ENCODE measurements at regions not wholly inside any gene's neighbourhood (a gene's known extent, or its start where the extent isn't known, plus 50 kb on each side); places are given as distances from the start of the nearest gene placed in this dataset.

DNA sequence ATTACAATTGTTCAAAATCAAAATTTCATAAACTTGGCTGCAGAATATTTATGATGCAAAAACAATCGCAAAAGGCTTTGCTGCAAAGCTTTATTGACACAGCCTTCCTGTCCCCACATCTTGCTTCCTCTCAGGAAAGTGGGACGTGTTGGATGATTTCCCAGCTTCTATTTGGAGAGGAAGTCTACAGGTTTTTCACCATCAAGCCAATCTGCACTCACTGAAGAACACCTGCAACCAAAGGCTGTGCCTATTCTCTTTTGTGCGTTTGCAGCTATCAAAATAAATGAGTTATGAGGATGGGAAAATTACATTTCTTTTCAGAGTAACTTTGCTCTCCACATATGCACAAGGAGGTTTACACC lies 214.4 kb downstream of the PLK2 start:
- ChIA-PET CTCF (no interaction called here), POLR2A (no interaction called here)
- in situ Hi-C loops (cut with HindIII; ENCODE audit: low pct_unique_long_range_greater_than_20kb, low sequenced_read_pairs) = no loop called here
- ATAC-seq = no peak
- TF ChIP-seq POLR2AphosphoS5 (IDR thresholded peaks at IDR 0.05; ENCODE audit: low read depth, low read length) (no peak), SIN3A (IDR thresholded peaks at IDR 0.05; ENCODE audit: borderline replicate concordance, insufficient read depth, low read depth, low read length) (no peak), TCF7L2 (IDR thresholded peaks at IDR 0.05; ENCODE audit: low read depth, low read length) (no peak)
- H3K36me3 ChIP-seq (ENCODE audit: control insufficient read depth, insufficient read depth, low read length) = no peaks in the 10 kb centered on the region
- no peaks in the 10 kb centered on the region for H3K4me1 ChIP-seq (ENCODE audit: control insufficient read depth, insufficient read depth, low read length)
- no TSS peak for BruUV-seq (replicated peaks)
- H3K27ac ChIP-seq (ENCODE audit: low read length) = no peak overlapping the region; the same call in 1 of the 2 replicates
- intact Hi-C loops (cut with micrococcal nuclease; ENCODE audit: unreplicated experiment) = no loop called here
- DNase-seq (ENCODE audit: low read depth, low spot score) = no peak
- H3K9me3 ChIP-seq (ENCODE audit: control insufficient read depth, insufficient read depth, low read depth, low read length) = no peaks in the 10 kb centered on the region; the same call in 1 of the 2 replicates
- no peak overlapping the region for H3K4me3 ChIP-seq (ENCODE audit: low read depth in 2 of 2, low read length in 2 of 2)
- no peaks in the 10 kb centered on the region for H3K27me3 ChIP-seq (ENCODE audit: control insufficient read depth, insufficient read depth, low read length)

DNA sequence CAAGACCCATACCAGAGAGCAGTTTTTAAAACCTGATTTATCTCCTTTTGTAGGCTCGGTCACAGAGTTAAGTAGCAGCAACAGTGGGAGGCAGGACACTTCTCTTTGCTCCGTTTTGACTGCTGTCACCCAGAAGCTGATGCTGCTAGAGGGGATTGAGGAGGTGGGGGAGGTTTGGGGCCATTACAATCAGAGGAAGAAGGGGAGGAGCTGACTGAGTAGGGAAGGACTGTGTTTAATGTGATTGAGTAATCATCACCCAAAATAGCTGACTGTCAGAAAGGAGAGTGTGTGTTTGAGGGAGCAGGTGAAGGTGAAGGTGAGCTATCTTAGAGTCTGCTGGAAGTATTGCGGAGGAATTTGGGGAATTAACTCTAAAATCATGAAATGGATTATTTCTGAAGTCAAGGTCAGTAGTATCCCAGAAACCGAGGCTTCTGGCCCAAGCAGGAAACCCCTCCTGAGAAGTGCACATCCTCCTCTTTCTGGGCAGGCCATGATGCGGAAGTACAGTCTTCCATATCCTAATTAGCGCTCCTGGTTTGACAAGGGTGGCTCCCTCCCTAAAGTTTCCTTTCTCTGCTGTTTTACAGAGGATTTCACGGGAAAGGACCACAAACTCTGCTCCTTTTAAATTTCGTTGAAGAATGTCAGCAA lies 214.9 kb downstream of the PLK2 start:
- TF ChIP-seq, protein P1, sequence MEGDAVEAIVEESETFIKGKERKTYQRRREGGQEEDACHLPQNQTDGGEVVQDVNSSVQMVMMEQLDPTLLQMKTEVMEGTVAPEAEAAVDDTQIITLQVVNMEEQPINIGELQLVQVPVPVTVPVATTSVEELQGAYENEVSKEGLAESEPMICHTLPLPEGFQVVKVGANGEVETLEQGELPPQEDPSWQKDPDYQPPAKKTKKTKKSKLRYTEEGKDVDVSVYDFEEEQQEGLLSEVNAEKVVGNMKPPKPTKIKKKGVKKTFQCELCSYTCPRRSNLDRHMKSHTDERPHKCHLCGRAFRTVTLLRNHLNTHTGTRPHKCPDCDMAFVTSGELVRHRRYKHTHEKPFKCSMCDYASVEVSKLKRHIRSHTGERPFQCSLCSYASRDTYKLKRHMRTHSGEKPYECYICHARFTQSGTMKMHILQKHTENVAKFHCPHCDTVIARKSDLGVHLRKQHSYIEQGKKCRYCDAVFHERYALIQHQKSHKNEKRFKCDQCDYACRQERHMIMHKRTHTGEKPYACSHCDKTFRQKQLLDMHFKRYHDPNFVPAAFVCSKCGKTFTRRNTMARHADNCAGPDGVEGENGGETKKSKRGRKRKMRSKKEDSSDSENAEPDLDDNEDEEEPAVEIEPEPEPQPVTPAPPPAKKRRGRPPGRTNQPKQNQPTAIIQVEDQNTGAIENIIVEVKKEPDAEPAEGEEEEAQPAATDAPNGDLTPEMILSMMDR (IDR thresholded peaks at IDR 0.05) = no peak
- TF ChIP-seq TCF7L2 (IDR thresholded peaks at IDR 0.05; ENCODE audit: low read depth, low read length) (no peak), POLR2AphosphoS5 (IDR thresholded peaks at IDR 0.05; ENCODE audit: low read depth, low read length) (no peak), SIN3A (IDR thresholded peaks at IDR 0.05; ENCODE audit: borderline replicate concordance, insufficient read depth, low read depth, low read length) (no peak)
- TF ChIP-seq, protein P2, sequence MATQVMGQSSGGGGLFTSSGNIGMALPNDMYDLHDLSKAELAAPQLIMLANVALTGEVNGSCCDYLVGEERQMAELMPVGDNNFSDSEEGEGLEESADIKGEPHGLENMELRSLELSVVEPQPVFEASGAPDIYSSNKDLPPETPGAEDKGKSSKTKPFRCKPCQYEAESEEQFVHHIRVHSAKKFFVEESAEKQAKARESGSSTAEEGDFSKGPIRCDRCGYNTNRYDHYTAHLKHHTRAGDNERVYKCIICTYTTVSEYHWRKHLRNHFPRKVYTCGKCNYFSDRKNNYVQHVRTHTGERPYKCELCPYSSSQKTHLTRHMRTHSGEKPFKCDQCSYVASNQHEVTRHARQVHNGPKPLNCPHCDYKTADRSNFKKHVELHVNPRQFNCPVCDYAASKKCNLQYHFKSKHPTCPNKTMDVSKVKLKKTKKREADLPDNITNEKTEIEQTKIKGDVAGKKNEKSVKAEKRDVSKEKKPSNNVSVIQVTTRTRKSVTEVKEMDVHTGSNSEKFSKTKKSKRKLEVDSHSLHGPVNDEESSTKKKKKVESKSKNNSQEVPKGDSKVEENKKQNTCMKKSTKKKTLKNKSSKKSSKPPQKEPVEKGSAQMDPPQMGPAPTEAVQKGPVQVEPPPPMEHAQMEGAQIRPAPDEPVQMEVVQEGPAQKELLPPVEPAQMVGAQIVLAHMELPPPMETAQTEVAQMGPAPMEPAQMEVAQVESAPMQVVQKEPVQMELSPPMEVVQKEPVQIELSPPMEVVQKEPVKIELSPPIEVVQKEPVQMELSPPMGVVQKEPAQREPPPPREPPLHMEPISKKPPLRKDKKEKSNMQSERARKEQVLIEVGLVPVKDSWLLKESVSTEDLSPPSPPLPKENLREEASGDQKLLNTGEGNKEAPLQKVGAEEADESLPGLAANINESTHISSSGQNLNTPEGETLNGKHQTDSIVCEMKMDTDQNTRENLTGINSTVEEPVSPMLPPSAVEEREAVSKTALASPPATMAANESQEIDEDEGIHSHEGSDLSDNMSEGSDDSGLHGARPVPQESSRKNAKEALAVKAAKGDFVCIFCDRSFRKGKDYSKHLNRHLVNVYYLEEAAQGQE (IDR thresholded peaks at IDR 0.05; ENCODE audit: insufficient read depth in 1 of 2, low read depth in 2 of 2, low read length in 1 of 2) = no peak
- no peak overlapping the region for H3K4me3 ChIP-seq (ENCODE audit: low read depth in 2 of 2, low read length in 2 of 2)
- no peaks in the 10 kb centered on the region; the same call in 1 of the 2 replicates for H3K9me3 ChIP-seq (ENCODE audit: control insufficient read depth, insufficient read depth, low read depth, low read length)
- H3K27ac ChIP-seq (ENCODE audit: low read length) = peak overlapping the region; percentile 55; the same call in 1 of the 2 replicates
- CTCF ChIA-PET = no interaction called here
- H3K4me1 ChIP-seq (ENCODE audit: control insufficient read depth, insufficient read depth, low read length) = no peaks in the 10 kb centered on the region
- POLR2A ChIA-PET = no interaction called here
- DNase-seq (ENCODE audit: low read depth, low spot score) (no peak), ATAC-seq (no peak)
- intact Hi-C loops (cut with micrococcal nuclease; ENCODE audit: unreplicated experiment) (no loop called here), in situ Hi-C loops (cut with HindIII; ENCODE audit: low pct_unique_long_range_greater_than_20kb, low sequenced_read_pairs) (no loop called here)
- no peaks in the 10 kb centered on the region for H3K36me3 ChIP-seq (ENCODE audit: control insufficient read depth, insufficient read depth, low read length)
- H3K27me3 ChIP-seq (ENCODE audit: control insufficient read depth, insufficient read depth, low read length) = no peaks in the 10 kb centered on the region
- BruUV-seq (replicated peaks) = no TSS peak

DNA sequence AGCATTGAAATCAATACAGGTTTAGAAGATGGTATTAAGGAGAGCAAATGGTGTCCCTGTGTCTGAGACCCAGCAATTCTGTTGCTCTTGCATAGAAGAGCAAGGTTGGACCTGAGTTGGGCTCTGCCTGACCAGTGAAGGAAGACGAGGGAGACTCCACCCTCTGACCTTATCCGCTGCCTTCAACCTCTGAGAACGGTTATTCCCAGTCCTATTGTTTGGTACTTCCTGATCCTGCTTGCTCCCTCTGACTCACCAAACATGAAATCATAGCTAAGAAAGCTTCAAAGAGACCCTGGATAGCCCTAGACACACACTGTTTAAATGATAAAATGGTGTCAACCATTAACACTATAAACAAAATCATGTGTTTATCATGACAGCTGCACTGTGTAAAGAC lies 218.5 kb downstream of the PLK2 start:
- BruUV-seq (replicated peaks) = no TSS peak
- ChIA-PET POLR2A (no interaction called here), CTCF (no interaction called here)
- ATAC-seq (no peak), DNase-seq (ENCODE audit: low read depth, low spot score) (no peak)
- Histone ChIP-seq H3K9me3 (ENCODE audit: control insufficient read depth, insufficient read depth, low read depth, low read length) (no peaks in the 10 kb centered on the region; the same call in 1 of the 2 replicates), H3K27me3 (ENCODE audit: control insufficient read depth, insufficient read depth, low read length) (no peaks in the 10 kb centered on the region), H3K4me3 (ENCODE audit: low read depth in 2 of 2, low read length in 2 of 2) (no peak overlapping the region), H3K27ac (ENCODE audit: low read length) (peak overlapping the region; percentile 58; the same call in 1 of the 2 replicates), H3K36me3 (ENCODE audit: control insufficient read depth, insufficient read depth, low read length) (no peaks in the 10 kb centered on the region), H3K4me1 (ENCODE audit: control insufficient read depth, insufficient read depth, low read length) (no peaks in the 10 kb centered on the region; the same call in 1 of the 2 replicates)
- no peak for TF ChIP-seq TCF7L2 (IDR thresholded peaks at IDR 0.05; ENCODE audit: low read depth, low read length)
- TF ChIP-seq, protein P2 (IDR thresholded peaks at IDR 0.05; ENCODE audit: insufficient read depth in 1 of 2, low read depth in 2 of 2, low read length in 1 of 2) = no peak
- TF ChIP-seq, protein P1 (IDR thresholded peaks at IDR 0.05) = no peak
- TF ChIP-seq POLR2AphosphoS5 (IDR thresholded peaks at IDR 0.05; ENCODE audit: low read depth, low read length) = no peak
- TF ChIP-seq SIN3A (IDR thresholded peaks at IDR 0.05; ENCODE audit: borderline replicate concordance, insufficient read depth, low read depth, low read length) = no peak
- intact Hi-C loops (cut with micrococcal nuclease; ENCODE audit: unreplicated experiment) (no loop called here), in situ Hi-C loops (cut with HindIII; ENCODE audit: low pct_unique_long_range_greater_than_20kb, low sequenced_read_pairs) (no loop called here)

All from Panc1 (cell line).